GM18858 (cell line): ENCODE measurements at regions not wholly inside any gene's neighbourhood (a gene's known extent, or its start where the extent isn't known, plus 50 kb on each side); places are given as distances from the start of the nearest gene placed in this dataset.

Experiments
- ATAC-seq: cut with Tn5 transposase; IDR thresholded peaks from one replicate; pipeline ENCODE4 v1.9.1; 2021; ENCODE audit not compliant: unreplicated experiment

DNA sequence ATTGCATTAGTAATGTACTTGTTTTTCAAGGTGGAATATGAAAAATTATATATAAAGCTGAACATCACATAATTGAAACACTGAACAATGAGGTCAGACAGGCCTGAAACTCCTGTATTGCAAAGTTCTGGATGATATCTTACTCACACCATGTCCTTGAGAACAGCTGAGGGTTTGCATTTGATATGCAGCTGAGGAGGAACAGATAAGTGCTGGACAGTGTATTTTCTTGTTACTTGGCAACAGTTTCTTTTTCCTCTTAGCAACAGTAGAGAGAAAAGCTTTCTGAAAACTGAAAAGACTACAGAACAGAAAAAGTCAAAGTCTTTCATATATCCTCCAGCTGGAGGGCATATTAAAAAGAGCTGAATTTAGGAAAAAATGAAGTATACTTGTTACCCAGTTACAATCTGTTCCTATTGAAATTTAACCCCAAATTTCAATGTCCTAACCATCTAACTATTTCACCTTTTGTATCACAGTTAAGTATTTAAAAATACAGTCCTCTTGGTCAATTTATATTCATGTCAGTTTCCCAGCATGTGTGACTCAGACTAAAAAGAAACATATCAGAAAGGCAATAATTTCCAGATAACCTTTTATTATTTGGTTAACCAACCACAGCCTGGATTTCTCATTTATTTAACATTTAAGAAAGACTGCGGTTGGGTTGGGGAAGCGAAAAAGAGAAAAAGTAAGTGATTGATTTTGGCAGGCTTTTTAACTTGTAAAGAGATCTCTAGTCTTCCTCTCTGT, 733.0 kb upstream of the DPPA4 start:
- no peak for ATAC-seq

DNA sequence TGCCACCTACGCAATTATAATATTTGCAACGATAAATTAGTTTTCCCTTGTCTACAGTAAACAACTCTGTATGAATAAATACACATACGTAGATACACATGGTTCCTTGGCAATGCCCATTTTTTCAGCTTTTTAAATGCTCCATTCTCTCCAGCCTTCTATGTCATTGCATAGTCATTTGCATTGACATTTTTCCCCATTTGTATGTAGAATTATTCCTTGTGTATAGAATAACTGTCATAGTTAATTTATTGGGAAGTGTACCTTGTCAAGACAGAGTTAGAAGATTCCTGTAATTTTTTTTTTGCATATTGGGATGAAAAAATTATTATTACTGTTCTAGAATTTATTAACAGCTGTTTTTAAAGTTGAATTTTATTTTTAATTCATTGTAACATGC, 736.7 kb upstream of the DPPA4 start:
- no peak for ATAC-seq

DNA sequence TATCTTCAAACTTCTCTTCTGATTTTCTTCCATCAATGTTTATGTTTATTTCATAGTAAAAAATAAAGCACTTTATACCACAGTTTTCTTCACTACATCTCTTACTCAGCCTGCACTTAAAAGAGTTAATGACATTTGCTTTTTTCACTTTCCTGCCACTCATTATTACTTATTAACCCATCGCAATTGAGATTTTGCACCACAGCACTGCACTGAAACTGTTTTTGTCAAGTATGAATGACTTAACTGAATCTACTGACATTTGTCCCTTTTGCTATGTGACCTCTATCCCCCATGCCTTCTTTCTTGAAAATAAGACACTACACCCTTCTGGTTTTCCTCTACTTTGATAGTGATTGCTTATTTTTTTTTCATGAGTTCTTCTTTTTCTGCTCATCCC, 739.7 kb upstream of the DPPA4 start:
- no peak for ATAC-seq

DNA sequence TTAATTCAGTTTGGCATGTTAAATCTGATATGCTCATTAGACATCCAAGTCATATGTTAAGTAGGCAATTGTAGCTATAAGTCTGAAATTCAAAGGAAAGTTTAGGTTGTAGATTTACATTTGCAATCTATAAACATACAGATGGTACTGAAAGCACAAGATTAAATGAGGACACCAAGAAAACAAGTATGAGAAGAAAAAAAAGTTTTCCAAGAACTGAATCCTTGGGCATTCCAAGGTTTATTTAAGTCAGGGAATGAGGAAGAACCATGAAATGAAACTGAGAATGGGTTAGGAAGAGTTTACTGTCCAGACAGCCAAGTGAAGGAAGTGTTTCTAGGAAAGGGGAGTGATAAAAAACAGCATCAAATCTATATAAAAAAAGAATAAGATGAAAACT, 756.1 kb upstream of the DPPA4 start:
- ATAC-seq = no peak

DNA sequence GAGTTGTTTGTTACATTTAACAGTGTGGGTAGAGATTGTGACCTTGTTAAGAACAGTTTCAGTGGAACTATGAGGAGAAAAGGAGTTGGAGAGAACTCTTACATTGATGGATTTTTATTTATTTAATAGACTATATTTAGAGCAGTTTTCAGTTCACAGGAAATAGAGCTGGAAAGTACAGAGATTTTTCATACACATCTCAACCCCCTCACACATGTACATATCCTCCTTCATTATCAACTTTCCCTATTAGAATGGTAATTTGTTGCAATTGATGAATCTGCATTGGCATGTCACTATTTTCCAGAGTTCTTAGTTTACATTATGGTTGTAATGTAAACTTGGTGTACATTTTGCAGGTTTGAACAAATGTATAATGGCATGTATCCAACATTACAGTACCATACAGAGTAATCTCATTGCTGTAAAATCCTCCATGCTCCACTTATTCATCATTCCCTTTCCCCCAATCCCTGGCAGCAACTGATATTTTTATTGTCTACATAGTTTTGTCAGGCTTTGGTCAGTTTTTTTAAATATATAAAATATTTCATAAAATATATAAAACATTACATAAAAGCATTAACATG, 756.6 kb upstream of the DPPA4 start:
- no peak for ATAC-seq

DNA sequence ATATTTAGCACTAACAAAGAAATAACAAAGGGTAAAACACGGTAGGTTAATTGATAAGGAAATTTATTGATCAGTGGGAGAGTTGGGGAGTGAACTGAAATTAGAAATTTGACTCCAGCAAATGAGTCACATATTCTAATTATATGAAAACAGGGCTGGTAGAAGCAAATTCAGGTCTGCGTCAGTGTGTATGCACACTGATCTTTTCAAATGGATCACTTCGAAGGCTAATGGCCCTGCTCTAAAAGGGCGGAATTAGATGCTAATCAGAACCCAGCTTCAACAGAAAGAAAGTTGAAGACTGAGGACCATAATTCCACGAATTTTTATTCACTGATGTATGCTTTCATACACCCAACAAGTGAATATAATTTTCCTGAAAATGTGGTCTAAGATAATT, 762.4 kb upstream of the DPPA4 start:
- no peak for ATAC-seq

DNA sequence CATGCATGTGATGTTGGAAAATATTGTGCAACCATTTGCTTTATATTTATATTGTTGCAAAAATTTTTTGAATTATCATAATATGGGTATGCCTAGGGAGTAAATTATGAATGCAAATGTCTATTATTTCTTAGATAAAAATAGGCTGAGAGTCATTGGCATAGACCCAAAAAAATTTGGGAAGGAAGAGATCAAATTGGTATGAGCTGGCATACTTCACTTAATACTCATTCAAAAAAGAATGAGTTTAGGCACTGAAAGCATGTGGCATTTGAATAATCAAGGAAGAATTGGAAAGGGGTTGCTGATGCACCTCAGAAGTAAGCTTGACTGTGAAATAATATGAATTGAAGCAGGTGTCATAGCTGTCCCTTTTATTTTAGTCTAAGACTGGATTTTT, 764.0 kb upstream of the DPPA4 start:
- no peak for ATAC-seq

DNA sequence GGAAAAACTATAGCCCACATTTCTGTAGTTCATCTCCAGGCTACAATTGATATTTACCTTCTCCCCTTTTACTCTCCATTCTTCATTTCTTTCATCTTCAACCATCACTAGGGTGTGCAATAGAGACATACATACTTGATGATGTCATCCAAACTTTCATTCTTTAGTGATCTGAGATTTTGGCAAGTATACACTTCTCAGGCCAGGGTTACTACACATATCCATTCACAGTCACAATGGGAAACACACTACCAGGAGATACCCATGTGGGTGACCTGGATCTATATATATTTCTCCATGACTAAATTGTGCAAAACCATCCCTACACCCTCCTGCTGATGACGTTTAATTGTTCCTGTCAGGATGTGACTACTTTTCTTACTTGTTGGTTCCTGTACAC, 769.5 kb upstream of the DPPA4 start:
- no peak for ATAC-seq

DNA sequence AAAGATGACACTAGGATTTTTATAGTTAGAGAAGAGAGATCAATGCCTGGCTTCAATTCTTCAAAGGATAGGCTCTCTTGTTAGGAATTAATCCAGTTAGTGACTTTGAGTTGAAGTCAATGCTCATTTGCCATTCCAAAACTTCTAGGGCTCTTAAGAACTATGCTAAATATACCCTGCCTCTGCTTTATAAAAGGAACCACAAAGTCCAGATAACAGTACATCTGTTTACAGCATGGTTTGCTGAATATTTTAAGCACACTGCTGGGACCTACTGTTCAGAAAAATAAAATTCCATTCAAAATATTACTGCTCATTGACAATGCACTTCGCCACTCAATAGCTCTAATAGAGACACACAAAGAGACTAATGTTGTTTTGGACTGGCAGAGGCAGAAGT, 786.6 kb upstream of the DPPA4 start:
- no peak for ATAC-seq

DNA sequence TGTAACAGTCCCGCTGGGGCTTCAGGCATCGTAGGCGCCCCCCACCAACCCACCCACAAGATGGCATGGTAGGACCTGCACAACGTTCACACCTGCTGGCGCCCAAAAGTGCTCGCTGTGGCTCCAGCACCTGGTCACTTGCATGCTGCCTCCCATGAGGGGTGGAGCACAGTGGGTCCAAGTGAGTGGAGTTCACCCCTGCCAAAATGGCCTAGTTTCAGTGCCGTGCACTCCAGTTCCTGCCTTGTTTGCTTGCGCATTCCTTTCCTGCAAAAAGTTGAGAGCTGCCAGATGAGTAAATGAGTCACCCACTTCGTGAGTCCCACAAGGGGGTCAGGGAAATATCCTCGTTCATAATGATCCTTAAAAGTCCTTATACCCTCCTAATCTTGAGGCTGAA, 788.7 kb upstream of the DPPA4 start:
- ATAC-seq = no peak

DNA sequence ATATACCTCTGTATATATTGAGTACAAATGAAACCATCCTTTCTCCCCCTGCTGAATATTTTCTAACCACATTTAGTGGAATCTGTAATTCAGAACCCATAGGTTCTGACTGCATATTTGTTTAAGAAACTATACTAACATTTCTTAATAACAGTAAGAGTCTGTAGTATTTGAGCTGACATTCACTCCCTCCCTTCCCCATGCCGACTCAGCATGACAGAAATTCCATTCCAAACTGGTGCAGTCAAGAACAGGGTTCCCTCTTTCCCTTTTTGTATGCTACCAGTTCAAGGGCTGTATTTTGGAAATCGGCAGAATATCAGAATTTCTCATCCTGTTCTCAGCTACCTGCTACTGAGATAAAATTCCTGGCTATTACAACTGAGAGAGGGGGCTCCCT, 796.6 kb upstream of the DPPA4 start:
- ATAC-seq = no peak

DNA sequence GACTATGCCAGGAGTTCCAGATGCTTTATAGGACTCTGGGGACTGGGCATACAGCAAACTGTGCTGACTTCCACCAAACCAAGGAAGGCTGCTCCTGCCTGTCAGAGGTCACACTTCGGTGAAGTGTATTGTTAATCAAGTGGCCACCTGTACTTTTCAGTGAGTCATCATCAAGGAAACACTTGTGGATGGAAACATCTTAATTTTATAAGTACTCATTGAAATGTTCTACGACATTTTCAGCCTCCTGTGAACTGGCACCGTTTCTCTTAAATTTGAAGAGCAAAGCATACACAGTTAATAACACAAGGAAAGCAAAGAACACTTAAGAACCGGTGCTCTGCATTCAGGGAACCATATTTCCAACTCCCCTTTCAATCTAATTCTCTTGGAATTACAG, 801.7 kb upstream of the DPPA4 start:
- ATAC-seq = no peak

DNA sequence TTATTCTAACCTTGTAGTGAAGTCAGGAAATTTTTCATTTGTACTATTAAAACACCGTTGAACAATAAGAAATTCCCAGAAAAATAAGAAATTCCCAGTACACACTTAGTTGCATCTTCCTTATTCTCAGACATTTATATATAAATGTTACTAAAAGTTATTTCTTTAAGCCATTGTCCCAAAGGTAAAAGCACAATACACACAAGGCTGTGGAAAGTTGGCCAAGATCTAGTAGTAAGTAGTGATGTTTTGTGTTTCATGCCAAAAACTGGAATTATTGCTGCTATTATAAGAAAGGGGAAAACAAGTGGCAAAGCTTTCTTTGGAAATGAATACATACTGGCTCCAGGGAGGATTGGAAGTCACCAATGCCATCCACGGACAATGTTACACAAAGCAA, 802.5 kb upstream of the DPPA4 start:
- ATAC-seq = no peak

DNA sequence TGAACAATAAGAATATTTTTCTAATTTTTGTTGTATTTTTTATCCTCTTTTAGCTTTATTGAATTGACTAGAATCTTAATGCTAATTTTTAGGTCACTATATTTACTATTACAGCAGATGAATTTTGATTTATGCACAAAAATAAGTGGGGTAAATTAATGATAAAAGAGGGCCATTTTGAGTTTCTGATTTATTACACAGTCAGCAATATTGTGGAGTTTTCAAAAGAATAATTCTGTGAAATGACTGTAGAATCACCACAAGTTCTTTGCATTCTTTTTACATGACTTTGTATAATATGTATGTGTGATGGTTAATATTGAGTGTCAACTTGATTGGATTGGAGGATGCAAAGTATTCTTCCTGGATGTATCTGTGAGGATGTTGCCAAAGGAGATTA, 812.4 kb upstream of the DPPA4 start:
- no peak for ATAC-seq

DNA sequence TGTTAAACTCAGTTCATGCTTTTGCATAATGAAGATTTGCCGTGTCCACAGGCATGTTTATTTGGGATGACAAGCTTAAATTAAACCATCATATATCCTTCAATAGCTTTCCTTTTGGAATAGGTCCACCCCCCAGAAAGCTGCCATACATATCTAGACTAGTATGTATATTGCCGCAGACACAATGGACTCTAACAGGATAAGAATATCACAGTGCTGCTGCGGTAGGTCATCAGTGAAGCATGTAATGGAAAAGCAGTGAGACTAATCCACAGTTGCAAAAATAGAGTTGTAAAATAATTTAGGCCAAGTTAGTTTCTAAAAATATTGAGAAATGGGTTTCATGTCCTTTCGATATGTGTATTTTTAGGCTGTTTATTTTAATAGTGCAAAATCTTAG, 819.9 kb upstream of the DPPA4 start:
- ATAC-seq = no peak

DNA sequence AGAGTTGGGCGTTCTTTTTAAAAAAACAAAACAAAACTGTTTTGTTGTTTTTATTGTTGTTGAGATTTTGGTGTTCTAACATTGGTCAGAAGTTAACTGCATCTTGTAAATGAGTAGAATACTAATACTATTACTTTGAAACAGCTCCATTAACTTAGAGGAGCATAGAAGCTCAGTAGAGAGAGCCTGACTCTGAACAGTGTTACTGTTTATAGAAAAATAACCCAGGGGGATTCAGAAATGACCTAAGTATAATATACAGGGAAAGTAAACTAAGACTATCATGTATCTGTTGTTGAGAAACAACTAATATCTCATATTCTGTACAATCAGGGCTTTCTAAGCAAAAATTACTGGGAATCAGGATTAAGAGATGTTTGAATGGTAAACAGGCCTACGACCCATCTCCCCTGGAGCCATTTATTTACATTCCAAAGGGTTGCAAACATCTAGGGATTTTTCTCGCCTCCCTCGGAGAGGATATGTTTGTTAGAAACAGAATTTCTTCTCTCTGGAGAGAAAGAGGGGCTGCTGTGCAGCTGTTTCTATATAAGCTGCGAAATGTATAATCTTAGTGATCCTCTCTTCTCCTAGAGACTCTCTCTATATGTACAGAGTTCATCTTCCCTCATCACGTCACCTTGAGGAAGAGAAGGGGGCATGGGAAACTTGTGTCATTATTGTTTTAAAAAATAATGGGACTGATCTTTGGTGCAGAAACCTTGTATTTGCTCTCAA, 827.5 kb upstream of the DPPA4 start:
- ATAC-seq = no peak

DNA sequence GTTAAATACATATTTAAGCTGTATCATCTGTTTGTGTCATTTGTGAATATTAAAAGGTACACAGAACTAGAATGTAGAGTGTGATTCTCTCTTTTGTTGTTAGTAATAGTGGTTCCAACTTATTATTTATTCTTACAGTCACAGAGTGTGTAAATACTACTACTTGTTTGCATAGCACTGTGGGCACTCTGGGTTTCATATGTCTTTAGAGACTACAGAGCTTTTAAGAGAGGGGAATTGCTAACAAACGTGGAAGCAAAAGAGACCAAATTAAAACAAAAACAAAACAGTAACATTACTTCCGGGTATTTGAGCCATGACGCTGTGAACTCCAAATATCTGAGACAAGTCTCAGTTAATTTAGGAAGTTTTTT, 828.0 kb upstream of the DPPA4 start:
- ATAC-seq = no peak

DNA sequence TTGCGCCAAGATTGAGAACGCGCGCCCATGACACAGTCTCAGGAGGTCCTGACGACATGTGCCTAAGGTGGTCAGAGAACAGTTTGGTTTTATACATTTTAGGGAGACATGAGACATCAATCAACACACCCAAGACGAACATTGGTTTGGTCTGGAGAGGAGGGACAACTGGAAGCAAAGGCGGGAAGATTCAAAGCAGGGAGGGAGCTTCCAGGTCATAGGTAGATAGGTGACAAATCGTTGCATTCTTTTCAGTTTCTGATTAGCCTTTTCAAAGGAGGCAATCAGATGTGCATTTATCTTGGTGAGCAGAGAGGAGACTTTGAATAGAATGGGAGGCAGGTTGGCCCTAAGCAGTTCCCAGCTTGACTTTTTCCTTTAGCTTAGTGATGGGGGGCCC, 828.4 kb upstream of the DPPA4 start:
- ATAC-seq = no peak

DNA sequence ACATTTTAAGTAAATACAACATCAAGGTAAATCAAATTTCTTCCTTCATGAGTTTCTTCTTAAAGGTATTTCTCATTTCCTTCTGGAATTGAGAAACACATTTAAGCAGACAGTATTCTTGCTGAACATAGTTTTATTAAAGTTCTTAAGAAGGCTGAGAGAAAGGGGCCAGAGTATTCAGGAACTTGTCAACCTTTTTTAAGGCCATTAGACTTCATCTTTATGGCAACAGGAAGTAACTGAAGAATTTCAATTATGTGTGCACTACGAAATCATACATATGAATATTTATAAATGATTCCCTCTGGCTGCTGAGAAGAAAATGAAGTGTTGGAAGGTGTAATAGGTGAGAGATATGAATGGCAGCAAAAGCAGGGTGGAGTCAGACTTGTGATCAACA, 829.4 kb upstream of the DPPA4 start:
- no peak for ATAC-seq

DNA sequence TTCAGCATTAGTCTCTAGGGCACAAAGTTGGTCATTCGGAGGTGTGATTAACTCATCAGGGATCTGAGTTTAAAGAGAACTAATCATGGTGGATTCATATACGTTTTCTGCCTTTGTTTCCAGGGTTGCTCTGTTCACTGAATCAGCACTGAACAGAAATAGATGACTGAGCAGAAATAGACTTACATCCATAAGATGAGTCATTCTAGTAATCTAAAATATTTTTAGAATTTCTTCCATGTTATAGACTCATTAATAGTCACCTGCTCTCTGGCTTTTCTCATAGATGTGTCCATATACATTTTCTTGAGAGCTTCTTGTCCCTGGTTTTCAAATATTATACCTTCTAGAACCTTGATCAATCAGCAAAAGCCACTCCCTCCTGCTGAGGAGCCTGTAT, 837.6 kb upstream of the DPPA4 start:
- ATAC-seq = no peak

DNA sequence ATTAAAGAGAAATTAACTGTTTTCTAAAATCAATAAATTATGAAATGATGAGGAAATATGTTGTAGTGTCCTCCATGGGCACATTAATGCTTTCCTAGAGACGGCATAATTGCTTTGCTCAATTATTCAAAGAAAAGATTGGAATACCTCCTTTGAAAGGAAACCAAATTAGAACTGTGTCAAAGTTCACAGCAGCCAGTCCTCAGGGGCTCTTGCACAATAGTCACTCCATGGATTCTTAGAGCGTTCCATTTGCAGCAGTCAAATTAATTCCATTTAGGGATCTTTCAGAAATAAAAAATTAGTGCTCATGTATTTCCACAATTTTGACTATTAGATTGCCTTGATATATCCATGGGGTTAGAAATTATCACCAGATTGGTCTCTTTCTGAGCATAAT, 841.6 kb upstream of the DPPA4 start:
- no peak for ATAC-seq

DNA sequence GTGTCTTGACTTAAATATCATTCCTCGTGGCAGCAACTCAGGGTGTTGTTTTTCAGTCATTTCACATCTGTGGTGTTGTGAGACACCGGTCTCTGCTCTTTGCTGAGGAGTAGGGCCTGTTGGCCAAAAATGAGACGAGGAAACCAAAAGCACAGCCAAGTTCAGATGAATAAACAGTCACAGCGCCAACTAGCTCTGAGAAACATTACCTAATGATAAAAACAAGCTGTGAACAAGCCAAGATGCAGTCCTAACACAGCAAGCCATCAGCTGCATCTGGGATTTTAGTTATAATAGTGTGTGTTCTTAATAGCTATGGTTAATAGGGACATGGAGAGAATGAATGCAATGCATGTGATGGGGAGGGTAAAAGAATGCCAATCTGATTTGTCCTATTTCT, 843.4 kb upstream of the DPPA4 start:
- ATAC-seq = no peak

DNA sequence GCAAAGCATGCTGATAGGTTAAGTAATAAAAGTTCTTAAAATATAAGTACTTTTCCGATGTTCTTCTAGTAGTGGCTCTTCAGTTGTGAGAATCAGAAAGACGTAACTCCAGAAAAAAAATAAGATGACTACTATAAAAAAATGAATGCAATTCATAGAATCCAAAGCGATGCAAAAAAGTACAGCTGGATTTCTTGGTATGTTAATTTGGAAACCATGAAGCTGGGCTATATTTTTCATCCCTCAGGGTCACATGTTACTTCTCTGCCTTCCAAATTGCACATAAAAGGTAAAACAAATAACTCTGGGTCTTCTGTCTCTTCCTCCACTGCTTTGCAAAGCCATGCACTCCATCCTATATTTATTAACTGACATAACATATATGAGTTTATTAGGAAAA, 843.9 kb upstream of the DPPA4 start:
- ATAC-seq = no peak
